ENCODE measurements at regions not wholly inside any gene's neighbourhood (a gene's known extent, or its start where the extent isn't known, plus 50 kb on each side); places are given as distances from the start of the nearest gene placed in this dataset.

DNA sequence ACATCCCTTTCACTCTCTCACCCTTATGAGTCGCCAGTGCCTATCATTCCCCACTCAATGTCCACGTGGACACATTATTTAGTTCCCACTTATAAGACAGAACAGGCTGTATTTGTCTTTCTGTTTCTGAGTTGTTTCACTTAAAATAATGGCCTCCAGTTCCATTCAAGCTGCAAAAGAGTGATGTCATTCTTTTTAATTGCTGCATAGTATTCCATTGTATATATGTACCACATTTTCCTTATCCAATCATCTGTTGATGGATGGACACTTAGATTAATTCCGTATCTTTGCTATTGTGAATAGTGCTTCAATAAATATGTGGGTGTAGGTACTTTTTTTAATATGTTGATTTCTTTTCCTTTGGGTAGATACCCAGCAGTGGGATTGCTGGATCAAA, 79.1 kb downstream of the ZNF365 start:
- TF ChIP-seq, protein P1, sequence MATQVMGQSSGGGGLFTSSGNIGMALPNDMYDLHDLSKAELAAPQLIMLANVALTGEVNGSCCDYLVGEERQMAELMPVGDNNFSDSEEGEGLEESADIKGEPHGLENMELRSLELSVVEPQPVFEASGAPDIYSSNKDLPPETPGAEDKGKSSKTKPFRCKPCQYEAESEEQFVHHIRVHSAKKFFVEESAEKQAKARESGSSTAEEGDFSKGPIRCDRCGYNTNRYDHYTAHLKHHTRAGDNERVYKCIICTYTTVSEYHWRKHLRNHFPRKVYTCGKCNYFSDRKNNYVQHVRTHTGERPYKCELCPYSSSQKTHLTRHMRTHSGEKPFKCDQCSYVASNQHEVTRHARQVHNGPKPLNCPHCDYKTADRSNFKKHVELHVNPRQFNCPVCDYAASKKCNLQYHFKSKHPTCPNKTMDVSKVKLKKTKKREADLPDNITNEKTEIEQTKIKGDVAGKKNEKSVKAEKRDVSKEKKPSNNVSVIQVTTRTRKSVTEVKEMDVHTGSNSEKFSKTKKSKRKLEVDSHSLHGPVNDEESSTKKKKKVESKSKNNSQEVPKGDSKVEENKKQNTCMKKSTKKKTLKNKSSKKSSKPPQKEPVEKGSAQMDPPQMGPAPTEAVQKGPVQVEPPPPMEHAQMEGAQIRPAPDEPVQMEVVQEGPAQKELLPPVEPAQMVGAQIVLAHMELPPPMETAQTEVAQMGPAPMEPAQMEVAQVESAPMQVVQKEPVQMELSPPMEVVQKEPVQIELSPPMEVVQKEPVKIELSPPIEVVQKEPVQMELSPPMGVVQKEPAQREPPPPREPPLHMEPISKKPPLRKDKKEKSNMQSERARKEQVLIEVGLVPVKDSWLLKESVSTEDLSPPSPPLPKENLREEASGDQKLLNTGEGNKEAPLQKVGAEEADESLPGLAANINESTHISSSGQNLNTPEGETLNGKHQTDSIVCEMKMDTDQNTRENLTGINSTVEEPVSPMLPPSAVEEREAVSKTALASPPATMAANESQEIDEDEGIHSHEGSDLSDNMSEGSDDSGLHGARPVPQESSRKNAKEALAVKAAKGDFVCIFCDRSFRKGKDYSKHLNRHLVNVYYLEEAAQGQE (IDR thresholded peaks at IDR 0.05; ENCODE audit: unreplicated experiment), result no peak
- TF ChIP-seq EZH2 (IDR thresholded peaks at IDR 0.05; ENCODE audit: low read depth, unreplicated experiment) (no peak), POLR2AphosphoS5 (IDR thresholded peaks at IDR 0.05; ENCODE audit: low read depth) (no peak)
